ENCODE measurements at regions not wholly inside any gene's neighbourhood (a gene's known extent, or its start where the extent isn't known, plus 50 kb on each side); places are given as distances from the start of the nearest gene placed in this dataset.

GRCh38 chr9:103660830-103661229, 433.3 kb upstream of the SMC2 start:
- DNase-seq = no peak

- no peak for DNase-seq
These were observed 432.4 kb upstream of the SMC2 start for GRCh38 chr9:103661663-103662062.

- no peak for DNase-seq
These were observed 424.8 kb upstream of the SMC2 start for GRCh38 chr9:103669296-103669695.

GRCh38 chr9:103674271-103674670, 419.8 kb upstream of the SMC2 start:
- no peak for DNase-seq

GRCh38 chr9:103680581-103680980, 413.5 kb upstream of the SMC2 start:
- DNase-seq = no peak

- no peak for DNase-seq
These were observed 412.7 kb upstream of the SMC2 start for GRCh38 chr9:103681435-103681834.

GRCh38 chr9:103700195-103700962, 393.7 kb upstream of the SMC2 start:
- DNase-seq = no peak

- DNase-seq = no peak
These were observed 391.5 kb upstream of the SMC2 start for GRCh38 chr9:103702572-103702971.

GRCh38 chr9:103707181-103707580, 386.9 kb upstream of the SMC2 start:
- DNase-seq = no peak

- DNase-seq = no peak
These were observed 384.7 kb upstream of the SMC2 start for GRCh38 chr9:103709366-103709765.

- DNase-seq = no peak
These were observed 380.5 kb upstream of the SMC2 start for GRCh38 chr9:103713631-103714030.

GRCh38 chr9:103714992-103715391, 379.1 kb upstream of the SMC2 start:
- no peak for DNase-seq

GRCh38 chr9:103721056-103721455, 373.1 kb upstream of the SMC2 start:
- DNase-seq = no peak

GRCh38 chr9:103730866-103731265, 363.2 kb upstream of the SMC2 start:
- DNase-seq = no peak

GRCh38 chr9:103731541-103731940, 362.6 kb upstream of the SMC2 start:
- DNase-seq = no peak

- DNase-seq = no peak
These were observed 359.6 kb upstream of the SMC2 start for GRCh38 chr9:103734471-103734870.

- no peak for DNase-seq
These were observed 338.7 kb upstream of the SMC2 start for GRCh38 chr9:103755441-103755840.

- DNase-seq = no peak
These were observed 338.1 kb upstream of the SMC2 start for GRCh38 chr9:103755986-103756385.

- no peak for DNase-seq
These were observed 337.0 kb upstream of the SMC2 start for GRCh38 chr9:103757062-103757461.

- no peak for DNase-seq
These were observed 332.6 kb upstream of the SMC2 start for GRCh38 chr9:103761466-103761865.

GRCh38 chr9:103789686-103790085, 304.4 kb upstream of the SMC2 start:
- no peak for DNase-seq

- no peak for DNase-seq
These were observed 295.5 kb upstream of the SMC2 start for GRCh38 chr9:103798620-103799019.

- no peak for DNase-seq
These were observed 294.1 kb upstream of the SMC2 start for GRCh38 chr9:103799959-103800358.

- DNase-seq = no peak
These were observed 292.0 kb upstream of the SMC2 start for GRCh38 chr9:103802068-103802467.

GRCh38 chr9:103803245-103803644, 290.9 kb upstream of the SMC2 start:
- DNase-seq = no peak
